Aorta (tissue), 5 donors: ENCODE measurements at regions not wholly inside any gene's neighbourhood (a gene's known extent, or its start where the extent isn't known, plus 50 kb on each side); places are given as distances from the start of the nearest gene placed in this dataset.
"Not testable (repeated sequence)": the region's sequence is repeated elsewhere in the genome, so short reads cannot be mapped to it uniquely, and the experiment has no call there.

ENCODE experiments used
- ATAC-seq: fragments of 200-7000 bp; cut with Tn5 transposase; one replicate; pipeline ENCODE4 v1.9.1; 2022; ENCODE audit warnings: moderate library complexity; ENCODE audit not compliant: low FRiP score
- DNase-seq, 2 donors: peaks; one replicate each; pipeline ENCODE4 v3.0.0-alpha.2; 2020
- H3K27ac ChIP-seq, 2 donors: one replicate each; pipeline ENCODE4 v1.5.1; 2013; ENCODE audit warnings: low read length in 2 of 2, mild to moderate bottlenecking in 2 of 2, moderate library complexity in 2 of 2, control low read depth in 1 of 2, inconsistent platforms in 1 of 2, low read depth in 1 of 2
- H3K27me3 ChIP-seq, 2 donors: one replicate each; pipeline ENCODE4 v1.6.1; 2013; ENCODE audit warnings: control low read depth in 1 of 2, low read length in 1 of 2, mild to moderate bottlenecking in 1 of 2, moderate library complexity in 1 of 2; ENCODE audit not compliant: insufficient read depth in 2 of 2, control insufficient read depth in 1 of 2
- H3K36me3 ChIP-seq, 2 donors: one replicate each; pipeline ENCODE4 v1.6.1; 2013; ENCODE audit warnings: control low read depth in 1 of 2, low read length in 1 of 2, mild to moderate bottlenecking in 1 of 2; ENCODE audit not compliant: insufficient read depth in 2 of 2, control insufficient read depth in 1 of 2
- H3K4me1 ChIP-seq, 2 donors: one replicate each; pipeline ENCODE4 v1.6.1; 2013; ENCODE audit warnings: low read length in 2 of 2, control low read depth in 1 of 2, mild to moderate bottlenecking in 1 of 2, moderate library complexity in 1 of 2; ENCODE audit not compliant: insufficient read depth in 2 of 2, control insufficient read depth in 1 of 2
- H3K4me3 ChIP-seq, 2 donors: one replicate each; pipeline ENCODE4 v1.5.1; 2013; ENCODE audit warnings: low read length in 2 of 2, control low read depth in 1 of 2, mild to moderate bottlenecking in 1 of 2
- H3K9me3 ChIP-seq: one replicate; pipeline ENCODE4 v1.6.1; 2013; ENCODE audit warnings: mild to moderate bottlenecking, low read length; ENCODE audit not compliant: control insufficient read depth
- WGBS, 2 donors: extraction: QIAGEN DNeasy Blood & Tissue Kit; methylation state at CpG; one replicate each; pipeline ENCODE4 v1.1.7; 2013; 5-methylcytosine and 5-hydroxymethylcytosine counted together
- intact Hi-C, 2 donors: fragments of 100-400 bp; cut with DNase I; formaldehyde crosslinking; loops; one replicate each; pipeline versions ENCODE4 v1.14.2 to v1.15.0; 2022
- donor health status: healthy with polysubstance abuse.
- donor health status: Bipolar disorder and iron deficiency.
- donor health status: DM: no; HTN: no; CAD: no.
- donor health status: DM: no; HTN: no; CAD: no.
- donor health status: DM: yes; HTN: yes; CAD: no.

- Histone ChIP-seq H3K9me3 (peaks cover 1% of the 10 kb centered on the region), H3K4me1 (no peaks in the 10 kb centered on the region), H3K27ac (no peak overlapping the region), H3K27me3 (no peaks in the 10 kb centered on the region), H3K36me3 (no peaks in the 10 kb centered on the region), H3K4me3 (no peak overlapping the region)
- 92 to 100% methylated on average over 3 of the region's 3 CpGs for WGBS, 2 donors
- DNase-seq, result no peak
- intact Hi-C loops, result no loop called here
- ATAC-seq, result no peak
Observed at GRCh38 chr16:80915079-80915450, 91.6 kb downstream of the CMC2 start.

- intact Hi-C loops, result no loop called here
- H3K27ac ChIP-seq, result no peak overlapping the region
- H3K27me3 ChIP-seq, result no peaks in the 10 kb centered on the region
- no peaks in the 10 kb centered on the region for H3K36me3 ChIP-seq
- H3K4me3 ChIP-seq, result no peak overlapping the region
- H3K9me3 ChIP-seq, result peaks cover 1% of the 10 kb centered on the region
- WGBS, 2 donors, result 91 to 94% methylated on average over 10 of the region's 10 CpGs
- ATAC-seq, result no peak
- no peaks in the 10 kb centered on the region for H3K4me1 ChIP-seq
- no peak for DNase-seq
Observed at GRCh38 chr16:80914379-80915078, 92.2 kb downstream of the CMC2 start.

DNA sequence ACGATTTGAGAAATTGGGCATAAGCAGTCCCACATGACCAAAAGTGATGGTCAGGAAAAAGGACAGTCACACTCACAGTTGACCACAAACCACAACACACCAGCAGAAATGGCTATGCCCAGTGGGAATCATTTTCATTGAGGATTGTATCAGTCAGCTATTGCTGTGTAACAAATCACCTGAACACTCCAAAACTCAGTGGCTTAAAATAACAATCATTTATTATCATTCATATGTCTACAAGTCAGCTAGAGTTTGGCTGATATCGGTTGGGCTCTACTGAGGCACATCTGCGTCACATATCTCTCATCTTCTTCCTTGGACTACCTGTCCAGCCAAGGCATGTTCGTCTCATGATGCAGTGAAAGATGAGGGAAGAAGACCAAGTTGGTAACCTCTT is 93.3 kb downstream of the CMC2 start:
- DNase-seq, result no peak
- no peak for ATAC-seq
- Histone ChIP-seq H3K27ac (no peak overlapping the region), H3K27me3 (no peaks in the 10 kb centered on the region), H3K36me3 (no peaks in the 10 kb centered on the region), H3K4me1 (no peaks in the 10 kb centered on the region), H3K4me3 (no peak overlapping the region), H3K9me3 (peaks cover 1% of the 10 kb centered on the region)
- 94 to 95% methylated on average over 4 of the region's 4 CpGs for WGBS, 2 donors
- intact Hi-C loops, result no loop called here

DNA sequence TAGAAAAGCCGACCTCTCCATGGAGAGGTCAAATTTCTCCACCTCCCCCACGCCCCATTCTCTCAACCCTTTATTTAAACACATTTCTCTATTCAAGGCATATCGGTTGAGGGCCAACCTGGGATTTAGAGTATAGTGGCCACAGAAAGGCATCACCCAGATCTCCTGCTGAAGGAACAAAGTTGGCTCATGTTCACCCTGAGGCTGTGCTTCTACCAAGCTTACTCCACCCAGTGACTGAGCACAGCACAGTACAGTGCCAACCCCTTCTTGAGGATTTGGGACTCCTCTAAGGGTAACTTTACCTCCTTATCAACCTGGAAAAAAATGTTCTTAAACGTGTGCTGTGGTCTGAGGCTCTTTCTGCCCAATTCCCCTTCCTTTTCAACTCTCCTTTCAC is 94.0 kb downstream of the CMC2 start:
- H3K27me3 ChIP-seq, result no peaks in the 10 kb centered on the region
- H3K4me1 ChIP-seq, result no peaks in the 10 kb centered on the region
- intact Hi-C loops, result no loop called here
- no peak overlapping the region for H3K4me3 ChIP-seq
- 70 to 80% methylated on average over 4 of the region's 4 CpGs for WGBS, 2 donors
- DNase-seq, result no peak
- ATAC-seq, result no peak
- no peaks in the 10 kb centered on the region for H3K36me3 ChIP-seq
- no peak overlapping the region for H3K27ac ChIP-seq
- peaks cover 1% of the 10 kb centered on the region for H3K9me3 ChIP-seq

GRCh38 chr16:80910434-80910833 is 96.3 kb downstream of the CMC2 start:
- H3K9me3 ChIP-seq, result peaks cover 1% of the 10 kb centered on the region
- DNase-seq, result no peak
- H3K36me3 ChIP-seq, result no peaks in the 10 kb centered on the region
- no peaks in the 10 kb centered on the region for H3K27me3 ChIP-seq
- 94 to 97% methylated on average over 2 of the region's 2 CpGs for WGBS, 2 donors
- no peak overlapping the region for H3K4me3 ChIP-seq
- no peak for ATAC-seq
- H3K4me1 ChIP-seq, result no peaks in the 10 kb centered on the region
- intact Hi-C loops, result no loop called here
- H3K27ac ChIP-seq, result no peak overlapping the region

DNA sequence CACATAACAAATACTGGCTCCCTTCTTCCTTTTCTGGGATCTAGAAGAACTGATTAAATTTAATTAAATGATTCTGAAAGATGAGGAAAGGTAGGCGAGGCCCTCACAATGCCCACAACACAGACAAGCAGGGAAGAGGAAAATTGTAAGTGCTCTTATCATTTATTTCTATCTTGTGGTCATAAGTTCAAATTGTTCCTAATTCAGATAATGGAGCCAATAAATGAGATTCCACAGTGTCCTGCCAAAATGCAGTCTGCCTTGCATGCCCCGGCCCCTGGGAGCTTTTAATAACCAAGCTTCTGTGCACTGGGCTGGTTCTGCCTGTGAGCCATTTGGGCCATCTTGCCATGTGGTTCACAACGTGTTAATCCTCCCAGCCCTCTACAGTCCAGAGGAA is 97.0 kb downstream of the CMC2 start:
- intact Hi-C loops, result no loop called here
- 49 to 52% methylated on average over 3 of the region's 3 CpGs for WGBS, 2 donors
- no peak overlapping the region for H3K27ac ChIP-seq
- no peaks in the 10 kb centered on the region for H3K27me3 ChIP-seq
- H3K9me3 ChIP-seq, result peaks cover 1% of the 10 kb centered on the region
- no peak for ATAC-seq
- H3K4me3 ChIP-seq, result no peak overlapping the region
- no peak for DNase-seq
- H3K4me1 ChIP-seq, result no peaks in the 10 kb centered on the region
- H3K36me3 ChIP-seq, result no peaks in the 10 kb centered on the region

- H3K9me3 ChIP-seq, ATAC-seq, intact Hi-C loops, H3K27me3 ChIP-seq, DNase-seq, H3K27ac ChIP-seq, H3K4me3 ChIP-seq, H3K4me1 ChIP-seq, H3K36me3 ChIP-seq: not testable (repeated sequence)
- WGBS, 2 donors, result 94 to 99% methylated on average over 2 of the region's 2 CpGs
Observed at GRCh38 chr16:80906169-80906568, 100.5 kb downstream of the CMC2 start.

DNA sequence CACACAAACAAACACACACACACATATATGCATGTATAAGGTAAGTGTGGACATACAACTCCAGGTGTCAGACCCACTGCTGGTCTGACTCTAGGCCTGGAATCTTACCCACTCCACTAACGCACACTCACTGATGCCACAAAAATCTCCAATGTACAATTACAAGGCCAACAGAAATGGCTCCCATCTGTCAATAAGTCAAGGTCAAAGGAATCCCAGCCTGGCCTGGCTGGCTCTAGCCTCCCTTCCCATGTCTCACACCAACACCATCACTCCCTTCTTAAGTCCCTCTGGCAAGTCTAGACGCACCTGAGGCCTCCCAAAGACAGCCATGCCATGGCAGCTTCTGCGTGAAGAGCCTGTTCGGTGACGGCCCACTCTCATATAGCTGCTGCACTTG is 99.2 kb upstream of the CDYL2 start:
- DNase-seq (no peak), ATAC-seq (no peak)
- Histone ChIP-seq H3K27me3 (no peaks in the 10 kb centered on the region), H3K4me1 (no peaks in the 10 kb centered on the region), H3K36me3 (no peaks in the 10 kb centered on the region), H3K27ac (no peak overlapping the region), H3K4me3 (no peak overlapping the region), H3K9me3 (no peaks in the 10 kb centered on the region)
- intact Hi-C loops, result no loop called here
- WGBS, 2 donors, result 88 to 91% methylated on average over 5 of the region's 5 CpGs

GRCh38 chr16:80902306-80903110 is 98.1 kb upstream of the CDYL2 start:
- H3K9me3 ChIP-seq, result no peaks in the 10 kb centered on the region
- H3K4me1 ChIP-seq, result no peaks in the 10 kb centered on the region
- H3K27me3 ChIP-seq, result no peaks in the 10 kb centered on the region
- no peak for DNase-seq
- H3K27ac ChIP-seq, result no peak overlapping the region
- WGBS, 2 donors, result 72 to 74% methylated on average over 15 of the region's 15 CpGs
- H3K36me3 ChIP-seq, result no peaks in the 10 kb centered on the region
- no peak overlapping the region for H3K4me3 ChIP-seq
- intact Hi-C loops, result no loop called here
- ATAC-seq, result no peak
